OCI-LY7 (cell line): ENCODE measurements at regions not wholly inside any gene's neighbourhood (a gene's known extent, or its start where the extent isn't known, plus 50 kb on each side); places are given as distances from the start of the nearest gene placed in this dataset.

Experiments
- BruUV-seq: library from RNA; stranded (reverse); fragments of 400-500 nt; replicated peaks from 2 replicates; lab custom pipeline; 2021; lab: Mats Ljungman, UMichigan
- CTCF ChIA-PET: fragments of 300-600 bp; sonication (Branson Sonifier 250); formaldehyde crosslinking; loops from one replicate; lab custom pipeline; 2022; ENCODE audit warnings: antibody characterized with exemption; ENCODE audit not compliant: unreplicated experiment; lab: Charles Lee
- POLR2A ChIA-PET: fragments of 300-600 bp; sonication (Branson Sonifier 250); formaldehyde crosslinking; loops from one replicate; lab custom pipeline; 2022; ENCODE audit warnings: antibody characterized with exemption; lab: Charles Lee
- DNase-seq: peaks from one replicate; pipeline ENCODE4 v3.0.0-alpha.2; 2015; ENCODE audit warnings: low spot score
- H2AFZ ChIP-seq: fragments of 200-600 bp; sonication (generic), shearing (Covaris generic); 2 replicates; pipeline ENCODE4 v1.6.1; 2014; ENCODE audit warnings: mild to moderate bottlenecking, antibody characterized with exemption, low read length, moderate library complexity
- H3K27ac ChIP-seq: fragments of 200-600 bp; sonication (generic); 2 replicates; pipeline ENCODE4 v1.5.1; 2014; ENCODE audit warnings: mixed run types, low read depth, mild to moderate bottlenecking, moderate library complexity, low read length, inconsistent platforms; ENCODE audit not compliant: poor library complexity, severe bottlenecking
- H3K36me3 ChIP-seq: fragments of 200-600 bp; sonication (generic); 2 replicates; pipeline ENCODE4 v1.6.1; 2014; ENCODE audit warnings: mild to moderate bottlenecking, antibody characterized with exemption, low read length, moderate library complexity, mixed read lengths; ENCODE audit not compliant: insufficient read depth
- H3K4me1 ChIP-seq: fragments of 200-600 bp; sonication (generic); 2 replicates; pipeline ENCODE4 v1.5.1; 2014; ENCODE audit warnings: mild to moderate bottlenecking, low read length; ENCODE audit not compliant: insufficient read depth, poor library complexity, severe bottlenecking
- H3K4me2 ChIP-seq: fragments of 200-600 bp; sonication (generic); 2 replicates; pipeline ENCODE4 v1.6.1; 2014; ENCODE audit warnings: mild to moderate bottlenecking, low read length
- H3K4me3 ChIP-seq: fragments of 200-600 bp; sonication (generic); 2 replicates; pipeline ENCODE4 v1.5.1; 2014; ENCODE audit warnings: mild to moderate bottlenecking, low read depth, low read length; ENCODE audit not compliant: poor library complexity, severe bottlenecking
- H3K79me2 ChIP-seq: fragments of 200-600 bp; sonication (generic); 2 replicates; pipeline ENCODE4 v1.6.1; 2016; ENCODE audit warnings: low read depth, mild to moderate bottlenecking, low read length, moderate library complexity, mixed read lengths; ENCODE audit not compliant: insufficient read depth
- H3K9me2 ChIP-seq: fragments of 200-600 bp; sonication (generic); 2 replicates; pipeline ENCODE4 v1.6.1; 2016; ENCODE audit warnings: mild to moderate bottlenecking, low read length, mixed read lengths; ENCODE audit not compliant: insufficient read depth
- H3K9me3 ChIP-seq: fragments of 200-600 bp; sonication (generic); 2 replicates; pipeline ENCODE4 v1.6.1; 2014; ENCODE audit warnings: mild to moderate bottlenecking, mixed run types, low read length, mixed read lengths
- H4K20me1 ChIP-seq: fragments of 200-600 bp; sonication (generic); 2 replicates; pipeline ENCODE4 v1.6.1; 2014; ENCODE audit warnings: mild to moderate bottlenecking, antibody characterized with exemption, low read length, moderate library complexity, mixed read lengths; ENCODE audit not compliant: insufficient read depth
- EZH2phosphoT487 ChIP-seq: fragments of 200-600 bp; sonication (generic); IDR thresholded peaks from 2 replicates; pipeline ENCODE4 v1.6.1; 2018; ENCODE audit warnings: low read depth, borderline replicate concordance, mild to moderate bottlenecking, mixed run types, antibody characterized with exemption, low read length, moderate library complexity, mixed read lengths
- intact Hi-C: fragments of 100-400 bp; cut with micrococcal nuclease; formaldehyde crosslinking; loops from one replicate; pipeline ENCODE4 v1.10.0; 2022; ENCODE audit not compliant: unreplicated experiment
- TF ChIP-seq, protein P1 (sequence below): fragments of 200-600 bp; sonication (generic); conservative IDR thresholded peaks from 2 replicates; pipeline ENCODE4 v1.5.1; 2014; ENCODE audit warnings: mild to moderate bottlenecking, antibody characterized with exemption, low read length, moderate library complexity, mixed read lengths

DNA sequence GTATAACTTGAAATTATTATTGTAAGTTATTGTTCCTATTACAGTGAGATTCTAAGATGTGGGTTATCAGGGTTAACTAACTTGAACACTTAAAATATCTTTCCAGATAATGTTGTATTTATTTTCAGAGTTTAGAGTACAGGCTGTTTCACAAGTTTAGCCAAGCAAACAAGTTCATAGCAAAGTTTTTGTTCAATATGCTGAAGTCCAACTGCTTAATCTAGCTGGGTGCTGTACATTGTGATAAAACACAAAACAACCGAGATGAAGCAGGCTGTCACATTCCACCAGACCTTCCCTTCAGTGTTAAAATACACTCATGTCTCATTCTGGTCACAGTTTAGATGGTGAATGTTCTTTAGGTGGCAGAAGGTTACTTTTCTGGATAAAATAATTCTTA lies 148.0 kb upstream of the PCDH20 start:
- Histone ChIP-seq H2AFZ (no peak overlapping the region), H3K4me1 (no peaks in the 10 kb centered on the region), H3K36me3 (no peaks in the 10 kb centered on the region), H4K20me1 (no peaks in the 10 kb centered on the region), H3K4me3 (no peak overlapping the region), H3K27ac (no peak overlapping the region), H3K9me2 (no peaks in the 10 kb centered on the region), H3K9me3 (no peaks in the 10 kb centered on the region), H3K79me2 (no peaks in the 10 kb centered on the region), H3K4me2 (no peak overlapping the region)
- no peak for DNase-seq
- ChIA-PET CTCF (no interaction called here), POLR2A (no interaction called here)
- no TSS peak for BruUV-seq
- no peak for TF ChIP-seq EZH2phosphoT487
- intact Hi-C loops = no loop called here

DNA sequence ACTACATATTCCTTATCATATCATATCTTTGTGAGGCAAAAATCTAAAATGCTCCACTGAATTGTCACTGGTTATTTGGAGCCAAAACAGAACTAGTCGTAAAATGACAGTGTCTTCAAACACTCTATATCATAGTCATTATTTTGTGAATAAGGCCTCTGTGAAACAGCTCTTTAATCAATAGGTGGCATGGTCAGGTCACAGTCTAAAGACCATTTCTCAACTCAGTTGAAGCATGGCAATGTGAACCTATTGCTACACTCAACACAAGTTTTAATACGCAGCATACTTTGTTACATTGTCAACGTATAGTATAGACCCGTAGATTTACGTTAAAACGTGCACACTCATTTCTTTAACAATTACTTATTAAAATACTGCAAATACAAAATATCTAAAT lies 131.3 kb upstream of the PCDH20 start:
- no peaks in the 10 kb centered on the region for H4K20me1 ChIP-seq
- intact Hi-C loops = no loop called here
- no peaks in the 10 kb centered on the region for H3K9me2 ChIP-seq
- no peaks in the 10 kb centered on the region for H3K4me1 ChIP-seq
- no TSS peak for BruUV-seq
- H3K4me3 ChIP-seq = no peak overlapping the region
- H3K36me3 ChIP-seq = no peaks in the 10 kb centered on the region
- no peak overlapping the region for H3K27ac ChIP-seq
- no peaks in the 10 kb centered on the region for H3K79me2 ChIP-seq
- CTCF ChIA-PET = no interaction called here
- TF ChIP-seq, protein P1, sequence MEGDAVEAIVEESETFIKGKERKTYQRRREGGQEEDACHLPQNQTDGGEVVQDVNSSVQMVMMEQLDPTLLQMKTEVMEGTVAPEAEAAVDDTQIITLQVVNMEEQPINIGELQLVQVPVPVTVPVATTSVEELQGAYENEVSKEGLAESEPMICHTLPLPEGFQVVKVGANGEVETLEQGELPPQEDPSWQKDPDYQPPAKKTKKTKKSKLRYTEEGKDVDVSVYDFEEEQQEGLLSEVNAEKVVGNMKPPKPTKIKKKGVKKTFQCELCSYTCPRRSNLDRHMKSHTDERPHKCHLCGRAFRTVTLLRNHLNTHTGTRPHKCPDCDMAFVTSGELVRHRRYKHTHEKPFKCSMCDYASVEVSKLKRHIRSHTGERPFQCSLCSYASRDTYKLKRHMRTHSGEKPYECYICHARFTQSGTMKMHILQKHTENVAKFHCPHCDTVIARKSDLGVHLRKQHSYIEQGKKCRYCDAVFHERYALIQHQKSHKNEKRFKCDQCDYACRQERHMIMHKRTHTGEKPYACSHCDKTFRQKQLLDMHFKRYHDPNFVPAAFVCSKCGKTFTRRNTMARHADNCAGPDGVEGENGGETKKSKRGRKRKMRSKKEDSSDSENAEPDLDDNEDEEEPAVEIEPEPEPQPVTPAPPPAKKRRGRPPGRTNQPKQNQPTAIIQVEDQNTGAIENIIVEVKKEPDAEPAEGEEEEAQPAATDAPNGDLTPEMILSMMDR = no peak
- no peak for TF ChIP-seq EZH2phosphoT487
- POLR2A ChIA-PET = no interaction called here
- no peaks in the 10 kb centered on the region for H3K9me3 ChIP-seq
- no peak for DNase-seq
- no peak overlapping the region for H2AFZ ChIP-seq
- H3K4me2 ChIP-seq = no peak overlapping the region

DNA sequence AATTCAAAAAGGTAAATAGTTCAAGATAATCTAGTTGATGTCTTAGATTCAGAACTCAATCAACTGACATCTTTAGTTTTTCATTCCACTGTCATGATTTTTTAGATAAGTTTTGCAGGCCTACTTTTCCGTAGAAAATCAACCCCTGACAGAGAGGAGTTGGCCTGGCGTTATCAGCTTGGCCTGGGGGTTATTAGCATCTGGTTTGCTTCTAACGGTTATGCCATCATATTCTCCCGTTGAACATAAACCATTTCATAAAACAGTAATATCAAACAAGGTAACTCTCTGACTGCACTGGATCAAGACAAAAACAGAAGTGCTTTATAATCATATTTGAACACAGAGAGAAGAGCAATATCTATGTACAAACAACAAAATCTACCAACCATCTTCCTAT lies 130.8 kb upstream of the PCDH20 start:
- intact Hi-C loops = no loop called here
- BruUV-seq = no TSS peak
- no peak overlapping the region for H3K4me3 ChIP-seq
- H3K4me2 ChIP-seq = no peak overlapping the region
- H3K36me3 ChIP-seq = no peaks in the 10 kb centered on the region
- H2AFZ ChIP-seq = no peak overlapping the region
- H4K20me1 ChIP-seq = no peaks in the 10 kb centered on the region
- no peaks in the 10 kb centered on the region for H3K4me1 ChIP-seq
- CTCF ChIA-PET = no interaction called here
- no peak overlapping the region for H3K27ac ChIP-seq
- no peaks in the 10 kb centered on the region for H3K9me2 ChIP-seq
- DNase-seq = no peak
- POLR2A ChIA-PET = no interaction called here
- no peaks in the 10 kb centered on the region for H3K79me2 ChIP-seq
- no peak for TF ChIP-seq EZH2phosphoT487
- TF ChIP-seq, protein P1 = no peak
- no peaks in the 10 kb centered on the region for H3K9me3 ChIP-seq
